ENCODE measurements at regions not wholly inside any gene's neighbourhood (a gene's known extent, or its start where the extent isn't known, plus 50 kb on each side); places are given as distances from the start of the nearest gene placed in this dataset.

GRCh38 chr17:71759422-71760060, 361.3 kb upstream of the SOX9 start:
- Histone ChIP-seq H2AFZ (no peak overlapping the region), H4K20me1 (ENCODE audit: insufficient read depth, poor library complexity, severe bottlenecking) (no peaks in the 10 kb centered on the region), H3K9me2 (replicated peaks; ENCODE audit: insufficient read depth) (no peaks in the 10 kb centered on the region), H3K27ac (no peak overlapping the region), H3K79me2 (no peaks in the 10 kb centered on the region), H3K4me3 (no peak overlapping the region), H3K4me2 (no peak overlapping the region), H3K27me3 (no peaks in the 10 kb centered on the region), H3K36me3 (replicated peaks; ENCODE audit: insufficient read depth, low read depth) (no peaks in the 10 kb centered on the region), H3K4me1 (ENCODE audit: insufficient read depth) (no peaks in the 10 kb centered on the region), H3K9me3 (ENCODE audit: low read depth) (no peaks in the 10 kb centered on the region)
- DNase-seq (ENCODE audit: low spot score) = no peak
- 50% methylated on average over 8 of the region's 8 CpGs for WGBS (ENCODE audit: low lambda C conversion rate, missing lambda C conversion rate)
- no peak for TF ChIP-seq CTCF (IDR thresholded peaks at IDR 0.05; ENCODE audit: poor library complexity)
- no peak for TF ChIP-seq EZH2phosphoT487 (IDR thresholded peaks at IDR 0.05; ENCODE audit: low read depth, severe bottlenecking, unreplicated experiment)
- TF ChIP-seq EZH2 (IDR thresholded peaks at IDR 0.05; ENCODE audit: borderline replicate concordance) = no peak

- Histone ChIP-seq H3K9me3 (ENCODE audit: low read depth) (no peaks in the 10 kb centered on the region), H3K4me2 (no peak overlapping the region), H3K27ac (no peak overlapping the region), H3K9me2 (replicated peaks; ENCODE audit: insufficient read depth) (no peaks in the 10 kb centered on the region), H3K4me1 (ENCODE audit: insufficient read depth) (no peaks in the 10 kb centered on the region), H4K20me1 (ENCODE audit: insufficient read depth, poor library complexity, severe bottlenecking) (no peaks in the 10 kb centered on the region), H2AFZ (no peak overlapping the region), H3K79me2 (no peaks in the 10 kb centered on the region), H3K4me3 (no peak overlapping the region), H3K36me3 (replicated peaks; ENCODE audit: insufficient read depth, low read depth) (no peaks in the 10 kb centered on the region), H3K27me3 (no peaks in the 10 kb centered on the region)
- 58% methylated on average over 6 of the region's 6 CpGs for WGBS (ENCODE audit: low lambda C conversion rate, missing lambda C conversion rate)
- no peak for DNase-seq (ENCODE audit: low spot score)
- TF ChIP-seq EZH2 (IDR thresholded peaks at IDR 0.05; ENCODE audit: borderline replicate concordance) (no peak), EZH2phosphoT487 (IDR thresholded peaks at IDR 0.05; ENCODE audit: low read depth, severe bottlenecking, unreplicated experiment) (no peak), CTCF (IDR thresholded peaks at IDR 0.05; ENCODE audit: poor library complexity) (no peak)
Measured at GRCh38 chr17:71760062-71760720, 360.6 kb upstream of the SOX9 start.

- Histone ChIP-seq H3K36me3 (replicated peaks; ENCODE audit: insufficient read depth, low read depth) (no peaks in the 10 kb centered on the region), H3K79me2 (no peaks in the 10 kb centered on the region), H3K9me3 (ENCODE audit: low read depth) (no peaks in the 10 kb centered on the region), H3K9me2 (replicated peaks; ENCODE audit: insufficient read depth) (no peaks in the 10 kb centered on the region), H2AFZ (no peak overlapping the region), H3K4me3 (no peak overlapping the region), H3K27me3 (no peaks in the 10 kb centered on the region), H3K27ac (no peak overlapping the region), H4K20me1 (ENCODE audit: insufficient read depth, poor library complexity, severe bottlenecking) (no peaks in the 10 kb centered on the region), H3K4me1 (ENCODE audit: insufficient read depth) (peaks cover 6% of the 10 kb centered on the region), H3K4me2 (no peak overlapping the region)
- peak; percentile 21 for DNase-seq (ENCODE audit: low spot score)
- TF ChIP-seq EZH2phosphoT487 (IDR thresholded peaks at IDR 0.05; ENCODE audit: low read depth, severe bottlenecking, unreplicated experiment) (no peak), CTCF (IDR thresholded peaks at IDR 0.05; ENCODE audit: poor library complexity) (no peak), EZH2 (IDR thresholded peaks at IDR 0.05; ENCODE audit: borderline replicate concordance) (no peak)
- 76% methylated on average over 3 of the region's 3 CpGs for WGBS (ENCODE audit: low lambda C conversion rate, missing lambda C conversion rate)
Measured at GRCh38 chr17:71762526-71762925, 358.3 kb upstream of the SOX9 start.

All from hepatocyte (in vitro differentiated cells).